Neural progenitor cell (in vitro differentiated cells): ENCODE measurements at regions not wholly inside any gene's neighbourhood (a gene's known extent, or its start where the extent isn't known, plus 50 kb on each side); places are given as distances from the start of the nearest gene placed in this dataset.

ENCODE experiments used
- DNase-seq: peaks from one replicate; pipeline ENCODE4 v3.0.0-alpha.2; 2016; ENCODE audit warnings: low spot score
- H2AFZ ChIP-seq: fragments of 200-600 bp; sonication (generic); replicated peaks from 2 replicates; pipeline ENCODE4 v1.6.1; 2016; ENCODE audit warnings: antibody characterized with exemption
- H3F3A ChIP-seq: fragments of 200-600 bp; sonication (generic); 2 replicates; pipeline ENCODE4 v1.6.1; 2016; ENCODE audit warnings: antibody characterized with exemption, low read depth
- H3K27ac ChIP-seq: fragments of 200-600 bp; sonication (generic); 2 replicates; pipeline ENCODE4 v1.5.1; 2016; ENCODE audit warnings: mild to moderate bottlenecking
- H3K27me3 ChIP-seq: fragments of 200-600 bp; sonication (generic); 2 replicates; pipeline ENCODE4 v1.6.1; 2016; ENCODE audit warnings: mild to moderate bottlenecking, moderate library complexity
- H3K36me3 ChIP-seq: fragments of 200-600 bp; sonication (generic); 2 replicates; pipeline ENCODE4 v1.5.1; 2016
- H3K4me1 ChIP-seq: fragments of 200-600 bp; sonication (generic); 2 replicates; pipeline ENCODE4 v1.6.1; 2016; ENCODE audit warnings: mixed run types
- H3K4me2 ChIP-seq: fragments of 200-600 bp; sonication (generic); 2 replicates; pipeline ENCODE4 v1.6.1; 2016
- H3K4me3 ChIP-seq: fragments of 200-600 bp; sonication (generic); 2 replicates; pipeline ENCODE4 v1.5.1; 2016
- H3K79me2 ChIP-seq: fragments of 200-600 bp; sonication (generic); 2 replicates; pipeline ENCODE4 v1.6.1; 2016; ENCODE audit warnings: low read depth
- H3K9ac ChIP-seq: fragments of 200-600 bp; sonication (generic); 2 replicates; pipeline ENCODE4 v1.6.1; 2016
- H3K9me3 ChIP-seq: fragments of 200-600 bp; sonication (generic); 2 replicates; pipeline ENCODE4 v1.5.1; 2016; ENCODE audit warnings: low read depth
- H4K20me1 ChIP-seq: fragments of 200-600 bp; sonication (generic); 2 replicates; pipeline ENCODE4 v1.6.1; 2016; ENCODE audit warnings: low read depth
- H3K27ac Mint-ChIP-seq: 3 replicates; pipeline ENCODE4 v1.8.0; 2021; ENCODE audit warnings: mixed read lengths
- H3K27me3 Mint-ChIP-seq: 2 replicates; pipeline ENCODE4 v1.8.0; 2022; ENCODE audit warnings: low read depth, mild to moderate bottlenecking, inconsistent platforms, moderate library complexity, mixed read lengths; ENCODE audit not compliant: insufficient read depth
- H3K36me3 Mint-ChIP-seq: 3 replicates; pipeline ENCODE4 v1.8.0; 2021; ENCODE audit warnings: mixed read lengths
- H3K4me1 Mint-ChIP-seq: 3 replicates; pipeline ENCODE4 v1.8.0; 2021; ENCODE audit warnings: mixed read lengths
- H3K4me3 Mint-ChIP-seq: 3 replicates; pipeline ENCODE4 v1.8.0; 2021; ENCODE audit warnings: mild to moderate bottlenecking, moderate library complexity, mixed read lengths
- H3K9me3 Mint-ChIP-seq: 3 replicates; pipeline ENCODE4 v1.8.0; 2020; ENCODE audit warnings: mixed read lengths
- CTCF ChIP-seq: fragments of 200-600 bp; sonication (generic); IDR thresholded peaks from 2 replicates; pipeline ENCODE4 v1.5.1; 2017; ENCODE audit warnings: antibody characterized with exemption, mild to moderate bottlenecking
- EZH2 ChIP-seq: fragments of 200-600 bp; sonication (generic); IDR thresholded peaks from 2 replicates; pipeline ENCODE4 v1.6.1; 2017; ENCODE audit warnings: antibody characterized with exemption, mild to moderate bottlenecking, moderate library complexity
- EZH2phosphoT487 ChIP-seq: fragments of 200-600 bp; sonication (generic); IDR thresholded peaks from 2 replicates; pipeline ENCODE4 v1.6.1; 2017; ENCODE audit warnings: antibody characterized with exemption

DNA sequence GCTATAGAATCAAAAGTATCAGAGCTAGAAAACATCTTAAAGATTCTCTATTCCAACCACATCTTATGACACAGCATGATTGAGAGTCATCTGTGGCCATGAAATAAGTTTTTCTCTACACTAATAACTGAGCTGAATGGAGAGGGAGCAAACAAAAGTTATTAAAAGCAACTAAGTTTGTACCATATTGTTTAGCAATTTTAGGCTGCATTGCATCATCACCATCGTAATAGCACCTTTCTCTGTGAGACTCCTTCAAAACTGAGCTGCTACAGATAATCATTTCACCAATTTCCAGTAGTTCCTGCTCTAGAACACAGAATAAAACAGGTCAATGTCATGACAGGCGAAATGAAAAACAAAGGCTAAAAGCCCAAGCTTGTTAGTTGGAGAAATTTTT, 1183.9 kb downstream of the DIAPH3 start:
- no peaks in the 10 kb centered on the region for H3K4me1 Mint-ChIP-seq
- Histone ChIP-seq H3K27ac (no peak overlapping the region), H3K4me1 (no peaks in the 10 kb centered on the region), H4K20me1 (no peaks in the 10 kb centered on the region), H3K27me3 (no peaks in the 10 kb centered on the region), H3K4me3 (no peak overlapping the region), H3K9ac (no peak overlapping the region), H3F3A (no peaks in the 10 kb centered on the region), H3K36me3 (no peaks in the 10 kb centered on the region), H3K4me2 (no peak overlapping the region), H2AFZ (no peak overlapping the region), H3K79me2 (no peaks in the 10 kb centered on the region), H3K9me3 (no peaks in the 10 kb centered on the region)
- peaks cover 22% of the 10 kb centered on the region for H3K9me3 Mint-ChIP-seq
- H3K36me3 Mint-ChIP-seq = peaks cover 5% of the 10 kb centered on the region
- DNase-seq = no peak
- H3K4me3 Mint-ChIP-seq = no peak overlapping the region
- peaks cover 2% of the 10 kb centered on the region for H3K27me3 Mint-ChIP-seq
- no peak overlapping the region for H3K27ac Mint-ChIP-seq
- TF ChIP-seq EZH2phosphoT487 = no peak
- TF ChIP-seq CTCF = no peak
- TF ChIP-seq EZH2 = no peak

DNA sequence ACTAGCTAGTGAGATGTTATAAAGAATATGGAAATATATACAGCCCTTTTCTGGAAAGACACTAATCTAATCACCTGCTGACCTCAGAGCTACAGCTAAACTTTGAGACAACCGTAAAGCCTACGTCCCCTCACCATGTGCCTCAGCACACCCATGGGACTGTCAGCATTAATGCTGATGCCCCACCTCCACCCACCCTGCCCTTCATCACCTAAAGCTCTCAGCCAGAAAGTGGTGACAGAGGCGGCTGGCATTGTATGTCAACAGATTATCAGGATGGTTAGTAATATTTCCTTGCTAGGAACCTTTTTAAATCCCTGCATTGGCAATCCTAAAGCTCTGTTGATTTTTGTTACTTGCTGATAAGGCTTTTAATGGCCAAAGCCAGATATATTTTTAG, 1177.9 kb downstream of the DIAPH3 start:
- Histone ChIP-seq H3K4me3 (no peak overlapping the region), H3K36me3 (no peaks in the 10 kb centered on the region), H3K4me1 (no peaks in the 10 kb centered on the region), H3K9me3 (no peaks in the 10 kb centered on the region), H3K9ac (no peak overlapping the region), H3K27ac (no peak overlapping the region), H4K20me1 (no peaks in the 10 kb centered on the region), H3K79me2 (no peaks in the 10 kb centered on the region), H3K27me3 (no peaks in the 10 kb centered on the region), H3F3A (no peaks in the 10 kb centered on the region), H2AFZ (no peak overlapping the region), H3K4me2 (no peak overlapping the region)
- Mint-ChIP-seq H3K27ac (no peak overlapping the region), H3K27me3 (peaks cover 2% of the 10 kb centered on the region), H3K9me3 (peaks cover 27% of the 10 kb centered on the region), H3K4me3 (no peak overlapping the region), H3K4me1 (no peaks in the 10 kb centered on the region), H3K36me3 (peaks cover 5% of the 10 kb centered on the region)
- DNase-seq = no peak
- TF ChIP-seq EZH2phosphoT487 (no peak), EZH2 (no peak), CTCF (no peak)

DNA sequence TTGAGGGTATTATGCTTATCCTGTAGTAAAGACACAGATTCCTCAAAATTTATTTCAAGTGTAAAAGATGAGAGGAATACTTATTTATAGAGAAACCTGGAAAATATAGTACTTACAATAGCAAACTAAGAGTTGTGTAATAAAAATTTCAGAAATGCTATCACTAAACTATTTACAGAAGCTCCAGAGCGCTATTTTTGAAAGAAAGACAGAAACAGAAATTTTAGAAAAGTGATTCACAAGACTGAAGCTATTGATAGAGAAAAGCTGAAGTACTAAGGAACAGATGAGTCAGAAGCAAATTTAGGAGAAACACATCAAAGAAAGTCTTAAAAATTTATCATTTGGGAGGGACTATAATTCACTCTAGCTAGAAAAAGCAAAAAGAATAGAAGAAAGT, 1174.2 kb downstream of the DIAPH3 start:
- Histone ChIP-seq H3F3A (no peaks in the 10 kb centered on the region), H3K79me2 (no peaks in the 10 kb centered on the region), H3K27me3 (no peaks in the 10 kb centered on the region), H2AFZ (no peak overlapping the region), H3K27ac (no peak overlapping the region), H4K20me1 (no peaks in the 10 kb centered on the region), H3K9me3 (no peaks in the 10 kb centered on the region), H3K4me3 (no peak overlapping the region), H3K4me1 (no peaks in the 10 kb centered on the region), H3K9ac (no peak overlapping the region), H3K36me3 (no peaks in the 10 kb centered on the region), H3K4me2 (no peak overlapping the region)
- Mint-ChIP-seq H3K9me3 (peaks cover 6% of the 10 kb centered on the region), H3K27ac (no peak overlapping the region), H3K36me3 (no peaks in the 10 kb centered on the region), H3K4me1 (peaks cover 5% of the 10 kb centered on the region), H3K27me3 (no peaks in the 10 kb centered on the region), H3K4me3 (no peak overlapping the region)
- TF ChIP-seq CTCF (no peak), EZH2 (no peak), EZH2phosphoT487 (no peak)
- DNase-seq = no peak
